ENCODE measurements at regions not wholly inside any gene's neighbourhood (a gene's known extent, or its start where the extent isn't known, plus 50 kb on each side); places are given as distances from the start of the nearest gene placed in this dataset.

- no peak for DNase-seq (ENCODE audit: low read depth, low spot score)
These were observed 859.0 kb upstream of the ARPP21 start for GRCh38 chr3:34780294-34780693.

GRCh38 chr3:34780973-34781372 is 858.4 kb upstream of the ARPP21 start:
- DNase-seq (ENCODE audit: low read depth, low spot score) = peak; percentile 24

GRCh38 chr3:34782871-34783270 is 856.5 kb upstream of the ARPP21 start:
- no peak for DNase-seq (ENCODE audit: low read depth, low spot score)

- no peak for DNase-seq (ENCODE audit: low read depth, low spot score)
These were observed 855.4 kb upstream of the ARPP21 start for GRCh38 chr3:34783876-34784275.

- DNase-seq (ENCODE audit: low read depth, low spot score) = no peak
These were observed 846.3 kb upstream of the ARPP21 start for GRCh38 chr3:34793057-34793456.

GRCh38 chr3:34807611-34808010 is 831.7 kb upstream of the ARPP21 start:
- DNase-seq (ENCODE audit: low read depth, low spot score) = peak; percentile 55

GRCh38 chr3:34808287-34808686 is 831.0 kb upstream of the ARPP21 start:
- peak; percentile 30 for DNase-seq (ENCODE audit: low read depth, low spot score)

GRCh38 chr3:34828847-34829246 is 810.5 kb upstream of the ARPP21 start:
- no peak for DNase-seq (ENCODE audit: low read depth, low spot score)

- DNase-seq (ENCODE audit: low read depth, low spot score) = no peak
These were observed 806.3 kb upstream of the ARPP21 start for GRCh38 chr3:34832865-34833508.

- DNase-seq (ENCODE audit: low read depth, low spot score) = no peak
These were observed 801.2 kb upstream of the ARPP21 start for GRCh38 chr3:34837848-34838741.

GRCh38 chr3:34842706-34843480 is 796.4 kb upstream of the ARPP21 start:
- DNase-seq (ENCODE audit: low read depth, low spot score) = no peak

GRCh38 chr3:34844323-34844620 is 795.1 kb upstream of the ARPP21 start:
- DNase-seq (ENCODE audit: low read depth, low spot score) = no peak

- DNase-seq (ENCODE audit: low read depth, low spot score) = no peak
These were observed 788.2 kb upstream of the ARPP21 start for GRCh38 chr3:34851137-34851536.

- no peak for DNase-seq (ENCODE audit: low read depth, low spot score)
These were observed 786.4 kb upstream of the ARPP21 start for GRCh38 chr3:34852844-34853439.

GRCh38 chr3:34856081-34856947 is 783.0 kb upstream of the ARPP21 start:
- no peak for DNase-seq (ENCODE audit: low read depth, low spot score)

- no peak for DNase-seq (ENCODE audit: low read depth, low spot score)
These were observed 781.2 kb upstream of the ARPP21 start for GRCh38 chr3:34858067-34858660.

GRCh38 chr3:34859746-34860145 is 779.6 kb upstream of the ARPP21 start:
- no peak for DNase-seq (ENCODE audit: low read depth, low spot score)

- DNase-seq (ENCODE audit: low read depth, low spot score) = no peak
These were observed 776.9 kb upstream of the ARPP21 start for GRCh38 chr3:34862456-34862855.

- DNase-seq (ENCODE audit: low read depth, low spot score) = no peak
These were observed 775.8 kb upstream of the ARPP21 start for GRCh38 chr3:34863485-34863884.

GRCh38 chr3:34864011-34864410 is 775.3 kb upstream of the ARPP21 start:
- DNase-seq (ENCODE audit: low read depth, low spot score) = no peak

GRCh38 chr3:34865346-34865745 is 774.0 kb upstream of the ARPP21 start:
- DNase-seq (ENCODE audit: low read depth, low spot score) = no peak
